ENCODE measurements at regions not wholly inside any gene's neighbourhood (a gene's known extent, or its start where the extent isn't known, plus 50 kb on each side); places are given as distances from the start of the nearest gene placed in this dataset.

GRCh38 chr10:107899075-107899474 lies 734.6 kb upstream of the SORCS1 start:
- TF ChIP-seq CTCF (IDR thresholded peaks at IDR 0.05; ENCODE audit: poor library complexity, severe bottlenecking) (no peak), RAD21 (conservative IDR thresholded peaks at IDR 0.05) (no peak), POLR2AphosphoS5 (IDR thresholded peaks at IDR 0.05) (no peak), TAF1 (IDR thresholded peaks at IDR 0.05; ENCODE audit: low read depth) (no peak), EZH2 (IDR thresholded peaks at IDR 0.05; ENCODE audit: borderline replicate concordance, insufficient read depth, low read length, poor library complexity, severe bottlenecking) (no peak), EP300 (conservative IDR thresholded peaks at IDR 0.05; ENCODE audit: poor library complexity, severe bottlenecking) (no peak), SMC3 (conservative IDR thresholded peaks at IDR 0.05; ENCODE audit: poor library complexity) (no peak)
